T1000 (cell line): ENCODE measurements at regions not wholly inside any gene's neighbourhood (a gene's known extent, or its start where the extent isn't known, plus 50 kb on each side); places are given as distances from the start of the nearest gene placed in this dataset.
"Not testable (repeated sequence)": the region's sequence is repeated elsewhere in the genome, so short reads cannot be mapped to it uniquely, and the experiment has no call there.

Experiments
- DNase-seq: peaks from one replicate; lab custom pipeline; 2025; ENCODE audit warnings: mixed read lengths; lab: John Stamatoyannopoulos, UW

GRCh38 chr3:94412936-94413335, 350.1 kb downstream of the NSUN3 start:
- DNase-seq = not testable (repeated sequence)

GRCh38 chr3:94413336-94414108, 350.7 kb downstream of the NSUN3 start:
- no peak for DNase-seq

DNA sequence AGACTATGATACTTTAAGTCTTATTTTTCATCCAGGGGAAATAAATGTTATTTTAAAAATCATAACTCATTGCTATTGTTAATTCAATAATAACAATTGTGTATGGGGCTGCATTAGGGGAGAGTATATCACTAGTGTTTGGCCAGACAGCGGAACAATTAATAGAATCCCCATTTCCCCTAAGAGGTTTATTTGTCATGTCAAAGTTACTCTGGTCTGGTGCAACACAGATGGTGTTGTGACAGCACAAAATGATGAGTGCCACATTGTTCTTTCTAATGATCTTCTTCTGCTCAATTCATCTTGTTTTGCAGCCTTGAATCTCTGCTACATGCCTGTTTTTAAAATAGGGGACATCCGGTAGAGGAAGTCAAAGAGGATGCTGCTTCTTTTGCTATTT, 351.6 kb downstream of the NSUN3 start:
- no peak for DNase-seq

DNA sequence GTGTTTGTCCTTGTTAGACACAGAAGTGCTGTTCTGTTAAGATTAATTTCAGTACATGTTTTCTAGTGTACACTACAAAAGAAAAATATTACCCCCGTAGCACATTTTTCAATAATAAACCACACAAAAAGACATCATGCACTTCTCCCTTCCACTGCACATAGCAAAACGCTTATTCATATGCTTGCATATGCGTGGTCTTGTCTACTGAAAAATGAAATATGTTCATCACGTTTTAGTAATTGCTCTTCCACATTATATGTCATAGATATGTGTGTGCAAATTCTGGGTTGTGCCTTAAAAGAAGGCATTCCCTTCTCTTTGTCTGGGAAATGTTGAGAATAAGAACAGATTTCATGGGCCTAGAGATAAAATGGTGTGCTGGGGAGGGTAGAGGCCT, 353.9 kb downstream of the NSUN3 start:
- no peak for DNase-seq

GRCh38 chr3:94417963-94418455, 355.1 kb downstream of the NSUN3 start:
- no peak for DNase-seq

- DNase-seq = no peak
These were observed 358.1 kb downstream of the NSUN3 start for GRCh38 chr3:94420931-94421330.

DNA sequence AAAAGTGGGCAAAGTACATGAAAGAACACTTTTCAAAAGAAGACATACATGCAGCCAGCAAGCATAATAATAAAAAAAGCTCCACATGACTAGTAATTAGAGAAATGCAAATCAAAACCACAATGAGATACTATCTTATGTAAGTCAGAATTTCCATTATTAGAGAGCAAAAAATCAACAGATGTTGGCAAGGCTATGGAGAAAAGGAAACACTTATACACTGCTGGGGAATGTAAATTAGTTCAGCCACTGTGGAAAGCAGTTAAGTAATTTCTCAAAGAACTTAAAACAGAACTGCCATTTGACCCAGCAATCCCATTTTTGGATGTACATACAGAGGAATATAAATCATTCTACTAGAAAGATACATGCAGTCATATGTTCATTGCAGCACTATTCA, 360.7 kb downstream of the NSUN3 start:
- no peak for DNase-seq

GRCh38 chr3:94429517-94429916, 366.7 kb downstream of the NSUN3 start:
- no peak for DNase-seq

- no peak for DNase-seq
These were observed 369.2 kb downstream of the NSUN3 start for GRCh38 chr3:94431876-94432570.

DNA sequence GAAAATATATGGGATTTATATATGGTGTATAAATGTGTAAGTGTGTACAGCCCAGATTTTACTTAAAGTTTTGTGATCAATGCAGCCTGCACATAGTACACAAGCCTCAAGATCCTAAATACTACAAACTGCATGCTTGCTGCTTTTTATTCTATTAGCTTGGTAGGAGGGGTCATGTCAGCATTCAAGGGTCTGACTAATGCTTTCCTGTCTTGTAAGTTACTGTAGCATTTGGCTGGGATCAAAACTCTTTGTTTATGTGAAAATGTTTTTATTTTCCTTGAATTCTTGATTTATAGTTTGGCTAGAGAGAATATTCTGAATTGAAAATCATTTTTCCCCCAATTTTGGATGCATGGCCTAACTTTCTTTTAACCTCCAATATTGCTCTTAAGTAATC, 370.9 kb downstream of the NSUN3 start:
- no peak for DNase-seq

DNA sequence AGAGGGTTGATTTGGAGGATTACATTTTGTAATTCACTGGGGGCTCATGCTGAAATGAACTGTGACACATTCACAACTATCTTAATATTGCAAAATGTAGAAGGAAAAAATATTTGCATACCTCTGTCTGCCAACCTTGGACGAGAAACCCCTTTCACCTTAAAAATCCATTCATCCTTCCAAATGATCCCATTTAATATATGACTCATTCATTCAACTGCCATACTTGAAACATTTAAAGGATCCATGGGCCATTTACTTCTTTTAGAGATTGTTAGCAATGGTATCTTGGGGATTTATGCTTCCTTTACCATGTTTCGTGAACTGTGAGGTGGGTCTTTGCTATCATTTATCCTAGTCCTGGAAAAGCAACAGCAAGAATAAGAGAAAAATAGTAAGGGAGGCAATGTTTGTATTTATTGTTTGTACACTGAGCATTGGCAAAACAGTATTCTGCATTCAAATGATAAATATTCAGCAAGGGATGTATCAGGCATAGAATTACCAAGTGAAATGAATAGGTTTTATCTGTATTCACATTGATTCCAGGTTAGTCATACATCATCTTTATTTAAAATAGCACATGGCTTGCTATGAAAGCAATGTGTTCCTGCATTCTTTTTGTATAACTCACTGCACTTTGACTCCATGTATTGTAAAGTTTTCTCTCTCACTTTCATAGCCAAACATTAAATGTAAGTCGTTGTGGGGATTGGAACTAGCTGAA, 378.1 kb downstream of the NSUN3 start:
- DNase-seq = no peak

DNA sequence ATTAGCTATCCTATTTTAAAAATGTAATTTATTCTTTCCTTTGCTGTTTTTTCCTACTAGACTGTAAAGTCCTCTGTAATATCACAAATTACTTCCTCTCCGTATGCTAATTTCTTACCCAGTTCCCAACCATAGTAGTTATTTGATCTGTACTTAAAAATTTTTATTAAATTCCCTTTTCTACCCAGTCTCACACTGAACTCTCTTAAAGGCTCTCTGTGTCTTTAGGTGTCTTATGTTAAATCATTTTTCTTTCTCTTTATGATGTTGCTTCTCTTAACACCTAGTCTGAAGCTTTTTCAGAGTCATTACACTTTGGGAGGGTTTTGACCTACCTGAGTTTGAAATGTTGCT, 378.6 kb downstream of the NSUN3 start:
- DNase-seq = no peak

DNA sequence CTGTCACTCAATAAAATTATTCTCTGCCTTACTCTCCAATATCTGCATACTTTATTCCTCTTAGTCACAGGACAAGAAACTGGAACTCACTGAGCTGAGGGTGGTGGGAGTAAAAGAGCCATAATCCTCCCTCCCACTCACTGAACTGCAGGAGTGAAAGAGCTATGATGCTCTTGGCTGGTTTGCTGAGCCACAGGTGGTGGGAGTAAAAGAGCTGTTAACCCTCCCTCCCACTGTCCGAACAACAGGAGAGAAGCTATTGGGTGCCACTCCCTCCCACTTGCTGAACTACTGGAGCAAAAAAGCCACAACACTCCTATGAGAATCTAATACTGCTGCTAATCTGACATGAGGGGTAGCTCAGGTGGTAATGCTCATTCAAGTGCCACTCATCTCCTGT, 391.0 kb downstream of the NSUN3 start:
- DNase-seq = no peak

GRCh38 chr3:94459167-94459566, 396.3 kb downstream of the NSUN3 start:
- no peak for DNase-seq

- no peak for DNase-seq
These were observed 398.1 kb downstream of the NSUN3 start for GRCh38 chr3:94460931-94461330.

DNA sequence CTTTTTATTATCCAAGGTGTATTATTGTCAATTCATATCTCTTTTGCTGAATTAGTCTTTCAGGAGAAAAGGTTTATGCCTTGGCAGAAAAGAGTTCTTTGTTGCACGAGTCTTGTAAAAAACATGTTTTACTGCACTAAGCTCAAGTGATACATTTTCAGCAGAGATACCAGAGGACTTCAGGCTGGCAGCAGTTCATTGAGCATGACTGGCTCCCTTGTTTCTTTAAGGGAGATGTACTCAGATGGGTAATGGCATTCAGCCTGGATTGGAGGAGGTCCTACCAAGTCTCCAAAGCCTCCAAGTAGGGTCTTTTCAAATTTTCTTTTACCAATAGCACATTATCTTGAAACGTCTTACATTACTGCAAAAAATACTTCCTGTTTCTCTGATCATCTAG, 400.1 kb downstream of the NSUN3 start:
- DNase-seq = no peak

DNA sequence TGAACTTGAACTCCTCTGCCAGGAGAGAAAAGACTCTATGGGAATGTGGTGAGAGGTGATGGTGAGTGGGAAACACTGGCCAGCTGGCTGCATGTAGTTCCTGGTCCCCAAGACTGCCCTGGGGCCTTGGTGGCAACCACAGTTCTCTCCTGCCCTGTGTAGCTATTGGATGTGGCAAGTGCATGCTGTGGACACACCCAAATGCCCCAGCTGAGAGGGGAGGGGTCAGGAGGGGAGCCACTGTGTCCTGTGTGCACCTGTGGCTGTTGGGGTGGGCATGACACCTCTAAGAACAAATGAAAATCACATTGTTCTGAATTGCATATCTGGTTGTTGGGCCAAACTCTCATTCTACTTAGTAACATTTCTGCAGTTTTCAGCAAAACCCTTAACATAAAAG, 409.6 kb downstream of the NSUN3 start:
- no peak for DNase-seq

DNA sequence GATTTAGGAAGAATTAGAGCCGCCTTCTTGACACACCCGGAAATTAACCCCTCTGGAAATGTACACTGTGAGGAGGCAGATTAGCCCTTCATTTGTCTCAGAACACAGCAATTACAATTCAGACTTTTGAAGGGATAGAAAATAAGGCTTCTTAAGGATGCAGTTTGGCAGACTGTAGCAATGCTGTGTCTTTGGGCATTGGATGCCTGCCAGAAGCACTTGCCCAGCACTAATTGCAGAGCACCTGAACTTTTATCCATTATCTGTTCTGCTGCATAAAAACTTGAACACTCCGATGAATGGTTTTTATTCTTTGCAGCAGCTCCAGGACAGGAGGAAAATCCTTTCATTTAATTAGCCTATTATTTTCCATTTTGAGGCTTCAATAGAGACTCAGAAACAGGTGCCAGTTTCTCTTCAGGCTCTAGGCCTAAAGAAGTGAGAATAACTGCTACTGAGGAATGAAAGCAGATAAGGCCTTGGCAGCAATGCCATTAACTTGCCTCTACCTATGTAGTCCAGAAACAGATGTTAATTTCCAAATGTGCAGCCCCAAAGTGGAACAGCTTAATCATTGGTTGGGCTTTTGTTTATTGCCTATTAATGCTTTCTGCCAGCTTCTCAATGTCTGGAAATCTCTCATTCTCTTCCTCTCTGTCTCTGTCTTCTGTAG, 418.5 kb downstream of the NSUN3 start:
- DNase-seq = no peak

DNA sequence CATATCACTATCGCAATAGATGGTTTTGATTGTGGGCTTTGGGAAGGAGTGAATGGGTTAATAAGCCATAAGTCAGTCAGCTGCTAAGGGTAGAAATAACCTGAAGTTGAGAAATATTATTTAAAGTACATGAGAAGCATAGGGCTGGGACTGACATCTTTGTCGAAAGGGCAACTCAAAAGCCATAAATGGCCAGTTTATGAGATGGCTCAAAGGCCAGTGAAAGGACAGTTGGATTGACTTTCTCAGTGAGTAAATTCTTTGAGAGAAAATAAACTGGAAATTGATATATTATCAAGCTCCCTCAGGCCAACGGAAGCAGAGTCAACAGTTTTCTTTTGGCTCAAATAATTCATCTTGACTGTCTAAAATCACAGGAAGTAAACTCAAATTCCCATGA, 419.8 kb downstream of the NSUN3 start:
- no peak for DNase-seq

- DNase-seq = no peak
These were observed 420.5 kb downstream of the NSUN3 start for GRCh38 chr3:94483403-94483802.

DNA sequence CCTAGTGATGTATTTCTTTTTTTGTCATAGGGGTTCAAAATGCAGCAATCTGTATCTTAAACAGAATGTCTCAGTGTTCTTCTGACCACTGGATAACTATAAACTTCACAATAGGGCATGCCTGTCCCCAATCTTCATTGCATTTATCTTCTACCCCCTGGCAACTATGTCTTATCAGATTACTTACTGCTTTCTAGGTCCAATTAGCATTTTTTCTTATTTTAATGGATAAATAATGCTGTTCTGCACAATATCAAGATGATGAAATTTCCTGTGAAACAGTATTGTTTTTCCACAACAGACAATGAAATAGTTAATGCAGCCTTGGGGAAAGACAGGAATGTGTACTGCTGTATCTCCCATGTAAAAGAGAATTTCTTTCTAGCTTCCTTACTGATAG, 432.1 kb downstream of the NSUN3 start:
- DNase-seq = no peak

DNA sequence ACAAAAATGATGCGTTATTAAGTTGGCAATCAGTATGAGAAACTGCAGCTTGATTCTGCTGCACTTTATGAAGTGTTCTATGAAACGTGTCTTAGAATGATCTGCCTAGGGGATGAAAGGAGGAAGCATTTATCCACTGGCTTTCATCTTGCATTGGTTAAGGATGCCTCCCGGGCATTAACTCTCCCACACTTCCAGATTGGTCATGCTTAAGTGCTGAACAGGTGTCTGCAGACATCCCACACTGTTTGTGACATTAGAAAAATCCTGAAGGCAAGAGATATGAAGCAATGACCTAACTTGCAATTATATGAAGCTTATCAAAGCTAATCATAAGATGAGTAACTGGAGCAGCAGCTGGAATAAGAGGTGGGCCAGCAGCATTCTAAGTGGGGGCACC, 437.3 kb downstream of the NSUN3 start:
- DNase-seq = no peak
